Left renal cortex interstitium (tissue), 4 donors: ENCODE measurements at regions not wholly inside any gene's neighbourhood (a gene's known extent, or its start where the extent isn't known, plus 50 kb on each side); places are given as distances from the start of the nearest gene placed in this dataset.

ENCODE experiments used
- DNase-seq, 4 donors: peaks; one replicate each; pipeline ENCODE4 v3.0.0-alpha.2; 2013; ENCODE audit warnings: low read depth in 4 of 4, low spot score in 2 of 4, missing footprints in 1 of 4

- DNase-seq: no peak
These were observed 75.2 kb upstream of the ARHGEF3 start for GRCh38 chr3:56876916-56877315.

GRCh38 chr3:56874269-56874668 lies 72.5 kb upstream of the ARHGEF3 start:
- no peak for DNase-seq

GRCh38 chr3:56870436-56870835 lies 68.7 kb upstream of the ARHGEF3 start:
- no peak for DNase-seq

DNA sequence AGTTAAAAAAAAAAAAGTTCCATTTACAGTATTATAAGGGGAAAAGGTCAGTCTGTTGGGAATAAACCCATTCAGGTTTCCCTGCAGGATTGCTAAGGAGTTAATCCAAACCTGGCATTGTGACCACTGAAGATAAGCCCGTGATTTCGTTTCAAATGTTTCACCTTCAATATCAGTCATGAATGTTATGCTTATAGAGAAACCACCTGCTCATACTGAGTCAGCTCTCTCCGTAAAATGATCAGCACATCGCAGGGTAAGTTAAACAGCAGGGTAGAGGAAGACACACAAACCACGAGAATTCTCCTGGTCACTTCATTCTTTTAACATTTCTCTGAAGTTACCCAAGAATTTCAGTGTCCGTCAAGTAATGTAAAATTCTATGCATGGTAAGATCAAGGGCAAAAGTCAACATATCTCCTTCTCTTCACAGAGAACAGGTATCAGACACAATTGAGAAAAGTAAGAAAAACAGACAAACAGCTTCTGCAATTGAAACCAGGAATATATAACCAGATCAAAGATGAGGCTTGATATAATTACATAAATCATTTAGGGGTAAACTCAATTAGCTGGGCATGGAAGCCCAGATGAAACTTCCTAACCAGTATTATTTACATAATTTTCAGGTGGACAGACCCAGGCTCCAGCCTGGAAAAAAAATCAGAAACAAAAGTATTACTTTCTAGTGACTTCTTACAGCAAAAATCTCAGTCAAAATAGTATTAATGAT lies 67.6 kb upstream of the ARHGEF3 start:
- DNase-seq: no peak

GRCh38 chr3:56868706-56869105 lies 67.0 kb upstream of the ARHGEF3 start:
- DNase-seq: no peak

GRCh38 chr3:56867671-56868070 lies 65.9 kb upstream of the ARHGEF3 start:
- no peak for DNase-seq

DNA sequence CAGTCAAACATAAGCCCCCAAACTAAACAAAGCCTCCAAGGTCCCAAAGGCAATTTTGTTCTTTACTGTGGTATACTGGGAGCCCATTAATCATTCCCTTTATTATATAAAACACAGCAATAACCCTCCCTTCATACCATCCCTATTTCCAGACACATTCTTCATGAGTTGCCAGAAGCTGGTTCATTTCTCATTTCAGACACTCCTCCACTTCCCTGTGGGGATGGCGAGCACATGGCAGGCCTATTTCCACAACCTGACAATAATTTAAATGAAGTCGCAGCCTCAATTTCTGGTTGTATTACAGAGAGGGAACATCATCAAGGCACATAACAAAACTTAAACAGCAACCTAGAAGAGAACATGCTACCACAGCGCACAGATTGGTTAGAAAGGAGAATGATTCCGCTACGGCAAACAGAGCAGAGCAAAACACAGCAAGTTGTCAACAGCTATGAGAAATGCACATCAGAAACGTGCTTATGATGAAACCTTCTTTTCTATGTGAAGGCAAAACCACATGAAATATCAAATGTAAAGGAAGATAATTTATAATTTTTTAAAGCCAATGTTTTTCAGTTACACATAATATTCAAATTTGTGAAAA lies 63.3 kb upstream of the ARHGEF3 start:
- no peak for DNase-seq

GRCh38 chr3:56864090-56864489 lies 62.3 kb upstream of the ARHGEF3 start:
- no peak for DNase-seq

- DNase-seq: peak in 3 of 4 donors; percentile 50 to 59 (median 53)
These were observed 60.8 kb upstream of the ARHGEF3 start for GRCh38 chr3:56862352-56863062.

DNA sequence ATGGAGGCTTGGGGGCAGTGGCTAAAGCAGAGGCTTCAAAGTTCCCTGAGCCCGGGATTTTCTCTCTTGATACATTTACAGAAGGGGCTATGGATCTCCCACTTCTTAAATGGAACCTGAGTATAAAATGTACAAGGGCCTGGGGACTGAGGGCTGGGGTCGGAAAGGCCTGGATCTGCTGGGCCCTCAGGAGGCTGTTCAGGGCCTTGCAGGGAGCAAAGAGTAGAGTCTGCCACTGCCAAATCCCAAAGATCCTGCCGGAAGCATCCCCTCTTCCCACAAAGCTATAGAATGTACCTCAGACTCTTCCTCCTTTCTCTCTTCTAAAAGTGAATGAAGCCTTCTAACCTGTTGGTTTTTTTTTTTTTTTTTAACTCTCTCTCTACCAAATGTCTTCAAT lies 59.8 kb upstream of the ARHGEF3 start:
- DNase-seq: no peak

- DNase-seq: no peak
These were observed 59.2 kb upstream of the ARHGEF3 start for GRCh38 chr3:56860939-56861338.

DNA sequence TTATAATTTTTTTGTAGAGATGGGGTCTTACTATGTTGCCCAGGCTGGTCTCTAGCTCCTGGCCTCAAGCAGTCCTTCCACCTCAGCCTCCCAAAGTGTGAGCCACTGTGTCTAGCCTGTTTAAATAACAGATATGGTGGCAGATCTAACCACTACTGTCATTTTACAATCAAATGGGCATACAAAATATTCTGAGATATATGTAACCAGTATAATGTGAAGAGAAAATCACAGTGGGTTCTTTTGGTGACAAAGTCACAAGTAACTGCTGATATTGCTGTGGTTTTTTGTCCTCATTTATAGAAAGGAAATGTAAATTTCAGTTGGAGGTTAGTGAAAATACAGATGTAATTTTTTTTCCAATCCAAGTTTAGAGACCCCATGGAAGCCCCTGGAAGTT lies 58.6 kb upstream of the ARHGEF3 start:
- no peak for DNase-seq

DNA sequence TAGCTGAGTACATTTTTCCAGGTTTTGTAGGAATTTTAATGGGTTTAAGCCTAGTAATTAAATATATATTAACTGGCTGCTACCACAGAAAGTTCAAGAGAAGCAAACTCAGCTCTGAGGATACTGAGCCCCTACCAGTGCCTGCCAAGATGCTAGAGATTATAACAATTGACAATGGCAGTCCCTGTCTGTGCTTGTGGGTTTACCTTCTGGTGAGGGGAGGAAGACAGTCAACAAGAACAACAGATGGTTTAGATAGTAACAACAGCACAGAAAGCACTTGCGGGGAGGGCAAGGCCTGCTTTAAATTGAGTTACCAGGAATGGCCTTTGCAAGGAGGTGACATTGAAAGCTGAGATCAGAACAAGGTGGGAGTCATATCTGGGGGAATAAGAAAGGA lies 56.6 kb upstream of the ARHGEF3 start:
- no peak for DNase-seq

DNA sequence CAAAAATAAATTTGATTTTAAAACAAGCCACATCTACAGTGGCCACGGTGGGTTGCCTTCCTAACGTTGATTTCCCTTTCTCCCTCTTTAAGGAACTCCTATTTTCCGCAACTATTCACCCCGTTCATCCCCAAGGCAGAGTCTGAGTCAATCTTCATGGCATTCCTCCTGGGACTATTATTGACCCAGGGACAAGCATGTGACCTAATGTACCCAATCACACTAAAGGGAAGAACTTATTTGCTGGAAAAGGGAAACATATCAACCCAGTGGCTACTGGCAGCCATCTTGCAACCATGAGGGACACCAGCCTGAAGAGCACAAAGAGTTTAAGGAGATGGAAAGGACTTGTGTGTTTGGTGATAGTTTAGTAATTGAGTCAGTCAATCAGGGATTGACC lies 55.4 kb upstream of the ARHGEF3 start:
- no peak for DNase-seq

- no peak for DNase-seq
These were observed 55.0 kb upstream of the ARHGEF3 start for GRCh38 chr3:56856752-56857151.

DNA sequence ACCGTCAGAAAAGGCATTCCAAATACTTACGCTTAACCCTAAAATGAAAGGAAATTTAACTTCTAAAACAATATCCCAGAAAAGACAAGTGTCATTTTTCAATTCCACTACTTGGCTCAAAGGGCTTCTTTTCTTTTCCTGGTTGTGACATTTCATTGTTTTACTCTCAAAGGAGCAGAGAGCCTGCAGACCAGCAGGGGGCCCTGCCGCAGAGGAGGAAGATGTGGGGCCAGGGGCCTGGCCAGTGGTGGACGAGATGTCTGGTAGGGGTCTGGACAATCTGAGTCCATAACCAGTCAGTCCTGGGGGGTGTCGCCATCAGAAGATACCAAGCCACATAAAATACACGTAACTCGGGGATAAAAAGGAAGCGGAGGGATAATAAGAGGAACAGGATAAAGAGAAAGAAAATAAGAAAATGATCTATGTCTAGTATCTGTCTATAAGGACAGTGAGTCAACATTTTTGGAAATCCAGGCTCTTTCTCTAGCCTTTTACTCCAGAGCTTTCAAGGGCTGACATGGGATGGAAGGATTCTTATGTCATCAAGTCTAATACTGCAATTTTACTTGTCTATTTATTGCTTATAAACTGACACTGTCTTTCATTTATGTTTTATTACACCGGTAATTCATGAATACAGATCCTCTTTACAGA lies 54.2 kb upstream of the ARHGEF3 start:
- DNase-seq: no peak

GRCh38 chr3:56854856-56855611 lies 53.3 kb upstream of the ARHGEF3 start:
- no peak for DNase-seq

GRCh38 chr3:56851966-56852884 lies 50.5 kb upstream of the ARHGEF3 start:
- DNase-seq: no peak
